ENCODE measurements at regions not wholly inside any gene's neighbourhood (a gene's known extent, or its start where the extent isn't known, plus 50 kb on each side); places are given as distances from the start of the nearest gene placed in this dataset.

DNA sequence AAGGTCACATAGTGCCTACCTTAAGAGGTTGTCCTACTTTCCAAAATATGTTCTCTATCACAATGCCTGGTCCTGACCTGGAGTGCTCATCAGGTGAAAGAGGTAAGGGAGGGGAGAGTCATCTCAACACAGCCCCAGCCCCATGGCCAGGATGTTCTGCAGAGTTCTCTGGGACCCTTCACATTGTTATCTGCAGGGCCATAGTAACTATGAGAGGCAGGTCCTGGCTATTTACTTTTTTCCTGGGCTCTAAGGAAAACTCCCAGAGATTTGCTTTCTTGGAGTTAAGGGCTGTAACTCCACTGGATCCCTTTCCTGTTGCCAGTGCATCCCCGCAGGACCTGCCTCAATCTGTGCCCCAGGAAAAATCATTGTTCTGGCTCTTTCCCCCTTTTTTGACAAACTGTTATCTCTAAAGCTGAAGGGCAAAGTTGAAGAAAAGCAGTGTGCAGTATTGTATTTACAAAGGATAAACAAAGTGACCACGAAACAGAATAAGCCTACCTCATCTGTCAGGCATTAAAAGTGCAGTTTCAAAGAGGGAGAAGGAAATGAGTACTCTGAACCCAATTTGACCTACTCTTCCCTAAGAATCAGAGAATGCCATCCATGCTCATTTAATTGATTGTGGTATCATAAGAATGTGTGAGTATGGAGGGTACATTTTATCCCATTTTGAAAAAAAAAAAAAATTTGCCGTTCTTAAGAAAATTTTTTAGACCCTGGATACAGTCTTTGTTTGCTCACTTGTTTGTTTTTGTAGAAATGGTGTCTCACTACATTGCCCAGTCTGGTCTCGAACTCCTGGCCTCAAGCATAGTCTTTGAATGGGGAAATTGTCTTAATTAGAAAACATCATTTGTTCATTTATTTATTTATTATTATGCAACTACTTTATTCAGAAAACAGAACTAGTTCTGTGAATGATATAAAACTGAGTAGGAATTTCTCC is 149.6 kb downstream of the RHOU start:
- TF ChIP-seq EP300 (conservative IDR thresholded peaks at IDR 0.05; ENCODE audit: poor library complexity, severe bottlenecking) (no peak), CTCF (IDR thresholded peaks at IDR 0.05; ENCODE audit: poor library complexity, severe bottlenecking) (no peak), SMC3 (conservative IDR thresholded peaks at IDR 0.05; ENCODE audit: poor library complexity) (no peak), POLR2AphosphoS5 (IDR thresholded peaks at IDR 0.05) (no peak)
- TF ChIP-seq, protein P1, sequence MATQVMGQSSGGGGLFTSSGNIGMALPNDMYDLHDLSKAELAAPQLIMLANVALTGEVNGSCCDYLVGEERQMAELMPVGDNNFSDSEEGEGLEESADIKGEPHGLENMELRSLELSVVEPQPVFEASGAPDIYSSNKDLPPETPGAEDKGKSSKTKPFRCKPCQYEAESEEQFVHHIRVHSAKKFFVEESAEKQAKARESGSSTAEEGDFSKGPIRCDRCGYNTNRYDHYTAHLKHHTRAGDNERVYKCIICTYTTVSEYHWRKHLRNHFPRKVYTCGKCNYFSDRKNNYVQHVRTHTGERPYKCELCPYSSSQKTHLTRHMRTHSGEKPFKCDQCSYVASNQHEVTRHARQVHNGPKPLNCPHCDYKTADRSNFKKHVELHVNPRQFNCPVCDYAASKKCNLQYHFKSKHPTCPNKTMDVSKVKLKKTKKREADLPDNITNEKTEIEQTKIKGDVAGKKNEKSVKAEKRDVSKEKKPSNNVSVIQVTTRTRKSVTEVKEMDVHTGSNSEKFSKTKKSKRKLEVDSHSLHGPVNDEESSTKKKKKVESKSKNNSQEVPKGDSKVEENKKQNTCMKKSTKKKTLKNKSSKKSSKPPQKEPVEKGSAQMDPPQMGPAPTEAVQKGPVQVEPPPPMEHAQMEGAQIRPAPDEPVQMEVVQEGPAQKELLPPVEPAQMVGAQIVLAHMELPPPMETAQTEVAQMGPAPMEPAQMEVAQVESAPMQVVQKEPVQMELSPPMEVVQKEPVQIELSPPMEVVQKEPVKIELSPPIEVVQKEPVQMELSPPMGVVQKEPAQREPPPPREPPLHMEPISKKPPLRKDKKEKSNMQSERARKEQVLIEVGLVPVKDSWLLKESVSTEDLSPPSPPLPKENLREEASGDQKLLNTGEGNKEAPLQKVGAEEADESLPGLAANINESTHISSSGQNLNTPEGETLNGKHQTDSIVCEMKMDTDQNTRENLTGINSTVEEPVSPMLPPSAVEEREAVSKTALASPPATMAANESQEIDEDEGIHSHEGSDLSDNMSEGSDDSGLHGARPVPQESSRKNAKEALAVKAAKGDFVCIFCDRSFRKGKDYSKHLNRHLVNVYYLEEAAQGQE (IDR thresholded peaks at IDR 0.05; ENCODE audit: borderline replicate concordance), result no peak
